Right lobe of liver (tissue), 4 donors: ENCODE measurements at regions not wholly inside any gene's neighbourhood (a gene's known extent, or its start where the extent isn't known, plus 50 kb on each side); places are given as distances from the start of the nearest gene placed in this dataset.

Source experiments
- POLR2A ChIP-seq: fragments of 450-650 bp; IDR thresholded peaks from one replicate; pipeline ENCODE4 v1.6.1; 2017; ENCODE audit warnings: antibody characterized with exemption, mild to moderate bottlenecking
- TF ChIP-seq, protein P1 (sequence below), 4 donors: fragments of 200-600 bp in 3 of 4; fragments of 450-650 bp in 1 of 4; IDR thresholded peaks; one replicate each; pipeline versions ENCODE4 v1.5.1 to v1.8.0; 2016 to 2022; ENCODE audit warnings: antibody characterized with exemption in 4 of 4, mild to moderate bottlenecking in 2 of 4
- donor health status: DM: no; HTN: no; CAD: no.
- donor health status: DM: no; HTN: no; CAD: no.
- donor health status: DM: no; HTN: yes; CAD: no.

DNA sequence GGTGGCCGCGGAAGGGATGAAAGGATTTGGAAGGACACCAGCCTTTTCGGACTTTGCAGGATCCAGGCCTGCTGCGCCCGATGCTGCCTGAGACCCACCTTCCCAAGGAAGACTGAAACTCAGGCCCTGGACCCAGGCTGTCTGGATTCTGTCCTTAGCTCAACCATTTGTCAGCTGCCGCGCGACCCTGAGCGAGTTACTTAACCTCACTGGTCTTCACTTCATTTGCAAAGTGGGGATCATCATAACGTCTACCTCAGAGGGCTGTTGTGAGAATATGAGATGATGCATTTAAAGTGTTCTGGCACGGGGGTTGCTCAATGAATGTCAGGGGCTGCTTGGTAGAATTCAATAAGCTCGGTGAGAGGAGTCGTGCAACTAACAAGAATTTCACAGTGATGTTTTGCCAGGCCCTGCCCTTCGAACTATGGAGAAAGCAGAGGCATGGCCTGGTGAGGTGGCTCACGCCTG lies 104.2 kb upstream of the PRDM1 start:
- TF ChIP-seq, protein P1, sequence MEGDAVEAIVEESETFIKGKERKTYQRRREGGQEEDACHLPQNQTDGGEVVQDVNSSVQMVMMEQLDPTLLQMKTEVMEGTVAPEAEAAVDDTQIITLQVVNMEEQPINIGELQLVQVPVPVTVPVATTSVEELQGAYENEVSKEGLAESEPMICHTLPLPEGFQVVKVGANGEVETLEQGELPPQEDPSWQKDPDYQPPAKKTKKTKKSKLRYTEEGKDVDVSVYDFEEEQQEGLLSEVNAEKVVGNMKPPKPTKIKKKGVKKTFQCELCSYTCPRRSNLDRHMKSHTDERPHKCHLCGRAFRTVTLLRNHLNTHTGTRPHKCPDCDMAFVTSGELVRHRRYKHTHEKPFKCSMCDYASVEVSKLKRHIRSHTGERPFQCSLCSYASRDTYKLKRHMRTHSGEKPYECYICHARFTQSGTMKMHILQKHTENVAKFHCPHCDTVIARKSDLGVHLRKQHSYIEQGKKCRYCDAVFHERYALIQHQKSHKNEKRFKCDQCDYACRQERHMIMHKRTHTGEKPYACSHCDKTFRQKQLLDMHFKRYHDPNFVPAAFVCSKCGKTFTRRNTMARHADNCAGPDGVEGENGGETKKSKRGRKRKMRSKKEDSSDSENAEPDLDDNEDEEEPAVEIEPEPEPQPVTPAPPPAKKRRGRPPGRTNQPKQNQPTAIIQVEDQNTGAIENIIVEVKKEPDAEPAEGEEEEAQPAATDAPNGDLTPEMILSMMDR (IDR thresholded peaks at IDR 0.05): no peak
- TF ChIP-seq POLR2A: no peak
